OCI-LY7 (cell line): ENCODE measurements at regions not wholly inside any gene's neighbourhood (a gene's known extent, or its start where the extent isn't known, plus 50 kb on each side); places are given as distances from the start of the nearest gene placed in this dataset.

Source experiments
- CTCF ChIP-seq: fragments of 200-600 bp; sonication (generic); conservative IDR thresholded peaks from 2 replicates; pipeline ENCODE4 v1.5.1; 2014; ENCODE audit warnings: mild to moderate bottlenecking, antibody characterized with exemption, low read length, moderate library complexity, mixed read lengths
- EZH2phosphoT487 ChIP-seq: fragments of 200-600 bp; sonication (generic); IDR thresholded peaks from 2 replicates; pipeline ENCODE4 v1.6.1; 2018; ENCODE audit warnings: low read depth, borderline replicate concordance, mild to moderate bottlenecking, mixed run types, antibody characterized with exemption, low read length, moderate library complexity, mixed read lengths

DNA sequence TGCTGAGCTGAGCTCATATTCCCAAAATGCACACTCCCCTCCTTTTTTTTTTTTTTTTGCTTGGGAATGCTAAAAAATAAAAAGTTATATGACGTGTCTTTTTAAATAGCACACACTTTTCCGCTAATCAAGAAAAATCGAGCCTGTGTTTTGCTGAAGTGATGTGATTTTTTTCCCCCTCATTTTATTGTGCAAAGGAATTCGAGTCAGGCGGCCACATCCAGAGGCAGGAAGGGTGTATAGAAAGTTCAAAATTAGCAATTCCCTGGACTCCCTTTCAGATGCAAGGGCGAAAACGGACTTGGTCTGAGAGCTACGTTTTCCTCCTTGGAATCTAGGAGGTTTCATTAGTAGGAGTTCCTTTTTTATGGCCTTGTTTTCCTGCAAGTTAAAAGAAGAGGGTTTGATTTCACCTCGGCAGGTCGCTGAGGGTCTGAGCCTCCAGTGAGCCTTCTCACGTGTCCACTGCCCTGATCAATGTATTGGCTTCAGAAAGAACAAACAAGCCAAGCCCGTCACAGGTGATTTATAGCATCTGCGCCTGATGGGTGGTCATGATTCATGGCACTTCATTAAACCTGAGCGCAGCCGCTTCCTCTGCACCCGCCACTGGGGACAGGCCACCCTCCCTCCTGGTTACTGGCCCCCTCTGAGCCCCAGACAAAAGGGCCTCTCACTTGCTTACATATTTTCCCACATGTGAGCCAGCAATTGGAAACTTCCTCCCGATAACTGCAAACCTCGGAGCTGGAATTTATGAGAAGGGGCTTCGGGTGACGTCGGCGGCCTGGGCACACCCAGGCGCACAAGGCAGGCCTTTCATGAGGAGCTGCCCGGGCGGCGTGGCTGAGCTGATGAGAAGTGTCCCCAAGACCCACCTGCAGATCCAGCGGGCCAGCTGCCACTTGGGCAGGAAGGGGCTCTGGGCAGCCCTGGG, 64.4 kb upstream of the LINC01488 start:
- no peak for TF ChIP-seq CTCF
- no peak for TF ChIP-seq EZH2phosphoT487
